ENCODE measurements at regions not wholly inside any gene's neighbourhood (a gene's known extent, or its start where the extent isn't known, plus 50 kb on each side); places are given as distances from the start of the nearest gene placed in this dataset.

GRCh38 chr18:73780218-73780617 is 367.4 kb downstream of the FBXO15 start:
- no peak for DNase-seq

- no peak for DNase-seq
Observed at GRCh38 chr18:73778032-73778359, 369.6 kb downstream of the FBXO15 start.

- DNase-seq: no peak
Observed at GRCh38 chr18:73777356-73778031, 370.1 kb downstream of the FBXO15 start.

- DNase-seq: no peak
Observed at GRCh38 chr18:73774811-73775509, 372.7 kb downstream of the FBXO15 start.

GRCh38 chr18:73768043-73768442 is 379.6 kb downstream of the FBXO15 start:
- peak; percentile 53 for DNase-seq

GRCh38 chr18:73766910-73767515 is 380.6 kb downstream of the FBXO15 start:
- DNase-seq: no peak

GRCh38 chr18:73758446-73758845 is 389.2 kb downstream of the FBXO15 start:
- no peak for DNase-seq

- DNase-seq: no peak
Observed at GRCh38 chr18:73756256-73757091, 391.2 kb downstream of the FBXO15 start.

GRCh38 chr18:73752965-73753364 is 394.7 kb downstream of the FBXO15 start:
- DNase-seq: no peak

GRCh38 chr18:73752546-73752945 is 395.1 kb downstream of the FBXO15 start:
- DNase-seq: no peak

GRCh38 chr18:73750052-73750451 is 397.6 kb downstream of the FBXO15 start:
- no peak for DNase-seq

GRCh38 chr18:73749304-73749703 is 398.3 kb downstream of the FBXO15 start:
- DNase-seq: no peak

GRCh38 chr18:73748731-73749130 is 398.9 kb downstream of the FBXO15 start:
- no peak for DNase-seq

- no peak for DNase-seq
Observed at GRCh38 chr18:73746101-73746500, 401.5 kb downstream of the FBXO15 start.

- no peak for DNase-seq
Observed at GRCh38 chr18:73742957-73743356, 404.7 kb downstream of the FBXO15 start.

GRCh38 chr18:73741946-73742345 is 405.7 kb downstream of the FBXO15 start:
- no peak for DNase-seq

GRCh38 chr18:73739098-73739497 is 408.5 kb downstream of the FBXO15 start:
- no peak for DNase-seq

- no peak for DNase-seq
Observed at GRCh38 chr18:73737990-73738389, 409.6 kb downstream of the FBXO15 start.

GRCh38 chr18:73735836-73736235 is 411.8 kb downstream of the FBXO15 start:
- no peak for DNase-seq

GRCh38 chr18:73733806-73734314 is 413.8 kb downstream of the FBXO15 start:
- no peak for DNase-seq

- DNase-seq: no peak
Observed at GRCh38 chr18:73733376-73733775, 414.3 kb downstream of the FBXO15 start.

- DNase-seq: no peak
Observed at GRCh38 chr18:73728657-73729056, 419.0 kb downstream of the FBXO15 start.

- DNase-seq: no peak
Observed at GRCh38 chr18:73724958-73725357, 422.7 kb downstream of the FBXO15 start.

Data from RPMI8226 (cell line).